Neural cell (in vitro differentiated cells): ENCODE measurements at regions not wholly inside any gene's neighbourhood (a gene's known extent, or its start where the extent isn't known, plus 50 kb on each side); places are given as distances from the start of the nearest gene placed in this dataset.

ENCODE experiments used
- H2AFZ ChIP-seq: fragments of 200-600, 300-800 bp; sonication (generic), shearing (Covaris generic); 2 replicates; pipeline ENCODE4 v1.6.0; 2014; ENCODE audit warnings: low read depth, mild to moderate bottlenecking, antibody characterized with exemption, low read length, moderate library complexity
- H3F3A ChIP-seq: fragments of 200-600 bp; shearing (Covaris generic); 2 replicates; pipeline ENCODE4 v1.6.1; 2016; ENCODE audit warnings: mild to moderate bottlenecking, moderate library complexity, mixed read lengths, antibody characterized with exemption, low read length; ENCODE audit not compliant: insufficient read depth, poor library complexity, severe bottlenecking
- H3K27ac ChIP-seq: fragments of 200-600, 300-800 bp; sonication (generic), shearing (Covaris generic); 2 replicates; pipeline ENCODE4 v1.5.1; 2014; ENCODE audit warnings: mild to moderate bottlenecking, low read length, moderate library complexity
- H3K27me3 ChIP-seq: fragments of 300-800, 200-600 bp; sonication (generic), shearing (Covaris generic); 2 replicates; pipeline ENCODE4 v1.6.0; 2014; ENCODE audit warnings: mild to moderate bottlenecking, low read depth, low read length, moderate library complexity; ENCODE audit not compliant: insufficient read depth
- H3K36me3 ChIP-seq: fragments of 300-800, 200-600 bp; sonication (generic), shearing (Covaris generic); 2 replicates; pipeline ENCODE4 v1.5.1; 2014; ENCODE audit warnings: mild to moderate bottlenecking, antibody characterized with exemption, low read length, moderate library complexity; ENCODE audit not compliant: insufficient read depth
- H3K4me2 ChIP-seq: fragments of 300-800, 200-600 bp; sonication (generic), shearing (Covaris generic); 2 replicates; pipeline ENCODE4 v1.6.0; 2014; ENCODE audit warnings: mild to moderate bottlenecking, low read length
- H3K4me3 ChIP-seq: fragments of 300-800, 200-600 bp; sonication (generic), shearing (Covaris generic); 2 replicates; pipeline ENCODE4 v1.5.1; 2014; ENCODE audit warnings: mild to moderate bottlenecking, low read length, moderate library complexity
- H3K79me2 ChIP-seq: fragments of 200-600 bp; shearing (Covaris generic); replicated peaks from 2 replicates; pipeline ENCODE4 v1.6.0; 2014; ENCODE audit warnings: mild to moderate bottlenecking, low read length, moderate library complexity; ENCODE audit not compliant: insufficient read depth
- H3K9ac ChIP-seq: fragments of 300-800, 200-600 bp; sonication (generic), shearing (Covaris generic); 2 replicates; pipeline ENCODE4 v1.6.1; 2016; ENCODE audit warnings: mild to moderate bottlenecking, low read length, mixed read lengths
- H3K9me2 ChIP-seq: fragments of 200-600 bp; shearing (Covaris generic); 2 replicates; pipeline ENCODE4 v1.6.1; 2016; ENCODE audit warnings: mild to moderate bottlenecking, low read length, mixed read lengths; ENCODE audit not compliant: insufficient read depth
- H3K9me3 ChIP-seq: fragments of 200-600, 300-800 bp; sonication (generic), shearing (Covaris generic); 2 replicates; pipeline ENCODE4 v1.6.1; 2016; ENCODE audit warnings: mild to moderate bottlenecking, mixed run types, low read length, moderate library complexity, mixed read lengths
- H4K20me1 ChIP-seq: fragments of 200-600 bp; shearing (Covaris generic); 2 replicates; pipeline ENCODE4 v1.6.1; 2016; ENCODE audit warnings: mild to moderate bottlenecking, mixed run types; ENCODE audit not compliant: insufficient read depth
- CTCF ChIP-seq: fragments of 450-650 bp; IDR thresholded peaks from 2 replicates; pipeline ENCODE4 v1.5.1; 2014; ENCODE audit warnings: antibody characterized with exemption, mild to moderate bottlenecking, moderate library complexity; ENCODE audit not compliant: poor library complexity, severe bottlenecking
- EP300 ChIP-seq: fragments of 450-650 bp; conservative IDR thresholded peaks from 2 replicates; pipeline ENCODE4 v1.6.1; 2014; ENCODE audit warnings: antibody characterized with exemption, mild to moderate bottlenecking, moderate library complexity; ENCODE audit not compliant: poor library complexity, severe bottlenecking
- EZH2 ChIP-seq: fragments of 200-600, 300-800 bp; shearing (Covaris generic), sonication (generic); IDR thresholded peaks from 2 replicates; pipeline ENCODE4 v1.6.1; 2014; ENCODE audit warnings: antibody characterized with exemption, low read length, borderline replicate concordance, mild to moderate bottlenecking; ENCODE audit not compliant: insufficient read depth, poor library complexity, severe bottlenecking
- MXI1 ChIP-seq: fragments of 450-650 bp; conservative IDR thresholded peaks from 2 replicates; pipeline ENCODE4 v1.6.1; 2014; ENCODE audit warnings: antibody characterized with exemption, mild to moderate bottlenecking; ENCODE audit not compliant: poor library complexity, severe bottlenecking
- POLR2AphosphoS5 ChIP-seq: IDR thresholded peaks from 2 replicates; pipeline ENCODE4 v1.6.1; 2012
- RAD21 ChIP-seq: fragments of 450-650 bp; conservative IDR thresholded peaks from 2 replicates; pipeline ENCODE4 v1.6.1; 2014; ENCODE audit warnings: antibody characterized with exemption, mild to moderate bottlenecking, moderate library complexity
- SMC3 ChIP-seq: fragments of 450-650 bp; conservative IDR thresholded peaks from 2 replicates; pipeline ENCODE4 v1.6.1; 2014; ENCODE audit warnings: antibody characterized with exemption, mild to moderate bottlenecking, moderate library complexity; ENCODE audit not compliant: poor library complexity
- TAF1 ChIP-seq: IDR thresholded peaks from 2 replicates; pipeline ENCODE4 v1.6.1; 2012; ENCODE audit warnings: low read depth
- TF ChIP-seq, protein P1 (sequence below): IDR thresholded peaks from 2 replicates; pipeline ENCODE4 v1.6.1; 2012; ENCODE audit warnings: borderline replicate concordance

DNA sequence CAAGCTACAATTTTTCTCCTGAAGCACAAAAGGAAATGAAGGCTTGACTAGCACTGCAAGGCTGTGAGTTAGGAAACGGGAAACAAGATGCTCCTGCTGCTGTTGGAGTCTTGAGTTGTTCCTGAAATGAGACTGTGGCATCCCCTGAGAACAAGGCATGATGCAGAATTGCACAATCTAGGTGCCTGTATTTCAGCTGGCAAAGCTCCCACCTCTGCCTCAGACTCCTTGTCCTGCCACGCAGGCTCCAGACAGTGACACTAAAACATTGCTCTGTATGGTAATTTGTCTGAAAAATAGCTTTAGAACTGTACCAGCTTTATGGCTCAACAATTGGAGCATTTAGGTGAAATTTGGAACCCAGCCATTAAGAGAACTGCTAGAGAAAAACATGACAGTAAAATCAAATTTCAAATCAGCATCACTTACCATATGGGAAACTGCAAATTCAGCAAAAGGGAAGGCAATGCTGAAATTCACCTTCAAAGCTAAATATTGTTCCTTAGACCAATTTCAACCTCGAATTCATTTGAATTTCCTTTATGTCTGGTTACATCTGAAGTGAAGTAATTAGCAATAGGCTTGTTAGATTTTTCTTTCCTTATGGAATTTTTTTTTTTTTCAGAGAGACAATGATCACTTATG is 103.4 kb downstream of the MFAP3L start:
- no peak overlapping the region for H3K27ac ChIP-seq
- no peak overlapping the region for H3K4me3 ChIP-seq
- no peaks in the 10 kb centered on the region for H3K9me2 ChIP-seq
- no peaks in the 10 kb centered on the region for H4K20me1 ChIP-seq
- no peaks in the 10 kb centered on the region for H3K36me3 ChIP-seq
- no peaks in the 10 kb centered on the region for H3K9me3 ChIP-seq
- no peaks in the 10 kb centered on the region for H3F3A ChIP-seq
- no peaks in the 10 kb centered on the region for H3K27me3 ChIP-seq
- no peak overlapping the region for H2AFZ ChIP-seq
- H3K79me2 ChIP-seq, result no peaks in the 10 kb centered on the region
- TF ChIP-seq MXI1, result no peak
- TF ChIP-seq RAD21, result no peak
- no peak for TF ChIP-seq SMC3
- no peak for TF ChIP-seq EP300
- no peak for TF ChIP-seq CTCF
- TF ChIP-seq POLR2AphosphoS5, result no peak
- TF ChIP-seq, protein P1, sequence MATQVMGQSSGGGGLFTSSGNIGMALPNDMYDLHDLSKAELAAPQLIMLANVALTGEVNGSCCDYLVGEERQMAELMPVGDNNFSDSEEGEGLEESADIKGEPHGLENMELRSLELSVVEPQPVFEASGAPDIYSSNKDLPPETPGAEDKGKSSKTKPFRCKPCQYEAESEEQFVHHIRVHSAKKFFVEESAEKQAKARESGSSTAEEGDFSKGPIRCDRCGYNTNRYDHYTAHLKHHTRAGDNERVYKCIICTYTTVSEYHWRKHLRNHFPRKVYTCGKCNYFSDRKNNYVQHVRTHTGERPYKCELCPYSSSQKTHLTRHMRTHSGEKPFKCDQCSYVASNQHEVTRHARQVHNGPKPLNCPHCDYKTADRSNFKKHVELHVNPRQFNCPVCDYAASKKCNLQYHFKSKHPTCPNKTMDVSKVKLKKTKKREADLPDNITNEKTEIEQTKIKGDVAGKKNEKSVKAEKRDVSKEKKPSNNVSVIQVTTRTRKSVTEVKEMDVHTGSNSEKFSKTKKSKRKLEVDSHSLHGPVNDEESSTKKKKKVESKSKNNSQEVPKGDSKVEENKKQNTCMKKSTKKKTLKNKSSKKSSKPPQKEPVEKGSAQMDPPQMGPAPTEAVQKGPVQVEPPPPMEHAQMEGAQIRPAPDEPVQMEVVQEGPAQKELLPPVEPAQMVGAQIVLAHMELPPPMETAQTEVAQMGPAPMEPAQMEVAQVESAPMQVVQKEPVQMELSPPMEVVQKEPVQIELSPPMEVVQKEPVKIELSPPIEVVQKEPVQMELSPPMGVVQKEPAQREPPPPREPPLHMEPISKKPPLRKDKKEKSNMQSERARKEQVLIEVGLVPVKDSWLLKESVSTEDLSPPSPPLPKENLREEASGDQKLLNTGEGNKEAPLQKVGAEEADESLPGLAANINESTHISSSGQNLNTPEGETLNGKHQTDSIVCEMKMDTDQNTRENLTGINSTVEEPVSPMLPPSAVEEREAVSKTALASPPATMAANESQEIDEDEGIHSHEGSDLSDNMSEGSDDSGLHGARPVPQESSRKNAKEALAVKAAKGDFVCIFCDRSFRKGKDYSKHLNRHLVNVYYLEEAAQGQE, result no peak
- no peak for TF ChIP-seq EZH2
- TF ChIP-seq TAF1, result no peak
- no peak overlapping the region for H3K9ac ChIP-seq
- H3K4me2 ChIP-seq, result no peak overlapping the region

- H2AFZ ChIP-seq, result no peak overlapping the region
- no peak overlapping the region for H3K9ac ChIP-seq
- no peak overlapping the region for H3K4me2 ChIP-seq
- no peak overlapping the region for H3K27ac ChIP-seq
- H3K36me3 ChIP-seq, result no peaks in the 10 kb centered on the region
- no peaks in the 10 kb centered on the region for H3K27me3 ChIP-seq
- H3K4me3 ChIP-seq, result no peak overlapping the region
- no peaks in the 10 kb centered on the region for H3K79me2 ChIP-seq
- H3F3A ChIP-seq, result no peaks in the 10 kb centered on the region
- H4K20me1 ChIP-seq, result no peaks in the 10 kb centered on the region
- H3K9me2 ChIP-seq, result no peaks in the 10 kb centered on the region
- no peak for TF ChIP-seq TAF1
- TF ChIP-seq EZH2, result no peak
- TF ChIP-seq, protein P1, result no peak
- TF ChIP-seq CTCF, result no peak
- TF ChIP-seq EP300, result no peak
- TF ChIP-seq SMC3, result no peak
- no peak for TF ChIP-seq POLR2AphosphoS5
- TF ChIP-seq MXI1, result no peak
- TF ChIP-seq RAD21, result no peak
- no peaks in the 10 kb centered on the region for H3K9me3 ChIP-seq
Observed at GRCh38 chr4:169921732-169922131, 104.5 kb downstream of the MFAP3L start.
